ENCODE measurements at regions not wholly inside any gene's neighbourhood (a gene's known extent, or its start where the extent isn't known, plus 50 kb on each side); places are given as distances from the start of the nearest gene placed in this dataset.

DNA sequence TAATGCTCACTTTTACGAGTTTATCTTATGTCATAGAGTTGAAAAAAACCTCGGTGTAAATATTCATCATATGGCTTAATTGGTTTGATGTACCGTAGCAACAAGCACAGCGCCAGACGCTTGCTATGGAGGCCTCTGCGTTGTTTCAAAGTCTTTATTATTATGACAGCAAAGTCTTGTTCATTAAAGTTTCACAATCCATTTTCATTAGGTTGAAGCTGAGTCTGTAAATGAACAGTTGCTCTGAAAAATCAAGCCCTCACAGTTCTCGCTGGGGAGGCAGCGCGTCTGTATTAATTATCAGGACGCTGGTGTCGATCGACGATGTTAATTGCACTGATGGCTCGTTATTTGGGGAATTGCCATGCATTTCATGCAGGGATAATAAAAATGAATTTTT lies 185.6 kb downstream of the INSC start:
- Histone ChIP-seq H3K4me1 (ENCODE audit: control insufficient read depth in 2 of 2, insufficient read depth in 1 of 2, low read depth in 1 of 2, low read length in 2 of 2) (peaks cover 0 to 3% of the 10 kb centered on the region in 2 donors), H3K36me3 (replicated peaks in 1 of 2; ENCODE audit: control insufficient read depth in 2 of 2, insufficient read depth in 2 of 2, low read length in 2 of 2) (no peaks in the 10 kb centered on the region), H3K4me3 (ENCODE audit: low read length in 2 of 2) (no peak overlapping the region), H3K4me2 (ENCODE audit: insufficient read depth, low read length, poor library complexity, severe bottlenecking) (no peak overlapping the region), H2BK5ac (ENCODE audit: low read length) (no peak overlapping the region), H2AFZ (ENCODE audit: low read length) (no peak overlapping the region), H3K27me3 (ENCODE audit: control insufficient read depth in 3 of 3, insufficient read depth in 3 of 3, low read depth in 1 of 3, low read length in 3 of 3) (no peaks in the 10 kb centered on the region), H3K18ac (ENCODE audit: low read length) (no peak overlapping the region), H3K27ac (replicated peaks; ENCODE audit: low read length) (no peak overlapping the region), H4K8ac (ENCODE audit: low read depth, low read length) (no peak overlapping the region), H3K14ac (ENCODE audit: low read length) (no peak overlapping the region), H3K9me3 (replicated peaks in 1 of 2; ENCODE audit: control insufficient read depth in 2 of 2, insufficient read depth in 1 of 2, low read depth in 1 of 2, low read length in 2 of 2) (no peaks in the 10 kb centered on the region), H3K79me1 (ENCODE audit: low read depth, low read length) (no peaks in the 10 kb centered on the region), H2BK120ac (ENCODE audit: low read depth, low read length) (no peak overlapping the region), H4K91ac (ENCODE audit: low read depth, low read length, poor library complexity) (no peak overlapping the region), H3K23ac (ENCODE audit: low read depth, low read length, poor library complexity) (no peak overlapping the region), H2AK5ac (ENCODE audit: low read depth, low read length) (no peak overlapping the region), H2BK12ac (ENCODE audit: low read length) (no peak overlapping the region), H3K4ac (ENCODE audit: low read length) (no peak overlapping the region), H3K9ac (ENCODE audit: low read depth, low read length, poor library complexity) (no peak overlapping the region), H2BK15ac (ENCODE audit: low read length) (no peak overlapping the region)
- no peak for DNase-seq (ENCODE audit: low spot score)
- no CpG with 5 or more reads among the region's 14 CpGs for WGBS, 2 donors (ENCODE audit: extremely low coverage in 2 of 2, insufficient read length in 2 of 2, insufficient replicate concordance in 1 of 2)

DNA sequence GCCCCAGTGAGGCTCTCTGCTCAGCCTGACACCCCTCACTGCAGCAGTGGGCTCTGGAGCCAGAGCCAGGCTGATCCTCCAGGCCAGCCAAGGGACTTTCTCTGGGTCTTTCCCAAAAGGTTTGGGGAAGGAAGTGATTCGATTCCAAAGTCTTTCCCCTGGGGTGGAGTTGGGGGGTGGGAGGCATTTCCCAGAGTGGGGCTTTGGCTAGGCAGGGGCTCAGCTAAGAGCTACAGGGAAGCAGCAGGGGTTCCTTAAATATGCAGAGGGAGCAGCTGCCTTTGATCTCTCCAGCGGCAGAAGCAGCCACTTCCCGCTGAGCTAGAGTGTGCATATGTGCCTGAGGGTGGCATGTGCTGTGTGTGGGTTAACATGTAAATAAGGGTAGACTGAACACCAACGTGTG lies 192.9 kb downstream of the INSC start:
- Histone ChIP-seq H3K36me3 (replicated peaks in 1 of 2; ENCODE audit: control insufficient read depth in 2 of 2, insufficient read depth in 2 of 2, low read length in 2 of 2) (no peaks in the 10 kb centered on the region), H3K79me1 (ENCODE audit: low read depth, low read length) (no peaks in the 10 kb centered on the region), H3K4me3 (ENCODE audit: low read length in 2 of 2) (no peak overlapping the region), H2BK120ac (ENCODE audit: low read depth, low read length) (no peak overlapping the region), H3K9ac (ENCODE audit: low read depth, low read length, poor library complexity) (peak overlapping the region; percentile 44), H3K18ac (ENCODE audit: low read length) (no peak overlapping the region), H2BK12ac (ENCODE audit: low read length) (no peak overlapping the region), H3K23ac (ENCODE audit: low read depth, low read length, poor library complexity) (no peak overlapping the region), H2AFZ (ENCODE audit: low read length) (no peak overlapping the region), H4K91ac (ENCODE audit: low read depth, low read length, poor library complexity) (no peak overlapping the region), H3K4me2 (ENCODE audit: insufficient read depth, low read length, poor library complexity, severe bottlenecking) (no peak overlapping the region), H3K4ac (ENCODE audit: low read length) (no peak overlapping the region), H4K8ac (ENCODE audit: low read depth, low read length) (no peak overlapping the region), H3K4me1 (ENCODE audit: control insufficient read depth in 2 of 2, insufficient read depth in 1 of 2, low read depth in 1 of 2, low read length in 2 of 2) (no peaks in the 10 kb centered on the region), H2BK5ac (ENCODE audit: low read length) (no peak overlapping the region), H3K27ac (replicated peaks; ENCODE audit: low read length) (no peak overlapping the region), H3K27me3 (ENCODE audit: control insufficient read depth in 3 of 3, insufficient read depth in 3 of 3, low read depth in 1 of 3, low read length in 3 of 3) (no peaks in the 10 kb centered on the region), H2BK15ac (ENCODE audit: low read length) (no peak overlapping the region), H3K14ac (ENCODE audit: low read length) (no peak overlapping the region), H3K9me3 (replicated peaks in 1 of 2; ENCODE audit: control insufficient read depth in 2 of 2, insufficient read depth in 1 of 2, low read depth in 1 of 2, low read length in 2 of 2) (no peaks in the 10 kb centered on the region), H2AK5ac (ENCODE audit: low read depth, low read length) (no peak overlapping the region)
- WGBS, 2 donors (ENCODE audit: extremely low coverage in 2 of 2, insufficient read length in 2 of 2, insufficient replicate concordance in 1 of 2) = no CpG with 5 or more reads among the region's 4 CpGs
- DNase-seq (ENCODE audit: low spot score) = no peak

DNA sequence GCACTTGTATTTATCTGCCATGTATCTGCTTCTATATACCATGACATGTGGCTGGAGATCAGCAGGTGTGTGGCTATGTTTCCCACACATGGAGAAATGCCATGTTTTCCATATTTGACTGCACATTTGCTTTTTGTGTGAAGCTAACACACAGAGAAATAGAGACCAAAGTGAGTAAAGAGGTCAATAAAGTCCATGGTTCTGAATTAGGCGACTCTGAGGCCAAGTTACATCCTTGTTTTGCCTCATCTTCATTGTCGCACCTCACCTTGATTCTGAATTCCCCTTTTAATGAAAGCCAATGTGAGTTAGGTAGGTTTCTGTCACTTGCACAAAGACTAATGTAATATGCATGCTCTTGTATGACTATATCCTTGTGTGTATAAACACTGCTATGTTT lies 194.1 kb downstream of the INSC start:
- H3K4ac ChIP-seq (ENCODE audit: low read length) = no peak overlapping the region
- H3K23ac ChIP-seq (ENCODE audit: low read depth, low read length, poor library complexity) = no peak overlapping the region
- no peak for DNase-seq (ENCODE audit: low spot score)
- H4K8ac ChIP-seq (ENCODE audit: low read depth, low read length) = no peak overlapping the region
- no peaks in the 10 kb centered on the region for H3K36me3 ChIP-seq (replicated peaks in 1 of 2; ENCODE audit: control insufficient read depth in 2 of 2, insufficient read depth in 2 of 2, low read length in 2 of 2)
- no peak overlapping the region for H3K9ac ChIP-seq (ENCODE audit: low read depth, low read length, poor library complexity)
- H2BK5ac ChIP-seq (ENCODE audit: low read length) = no peak overlapping the region
- no peaks in the 10 kb centered on the region for H3K79me1 ChIP-seq (ENCODE audit: low read depth, low read length)
- no peaks in the 10 kb centered on the region for H3K27me3 ChIP-seq (ENCODE audit: control insufficient read depth in 3 of 3, insufficient read depth in 3 of 3, low read depth in 1 of 3, low read length in 3 of 3)
- no peak overlapping the region for H2BK12ac ChIP-seq (ENCODE audit: low read length)
- no peak overlapping the region for H4K91ac ChIP-seq (ENCODE audit: low read depth, low read length, poor library complexity)
- no peaks in the 10 kb centered on the region for H3K9me3 ChIP-seq (replicated peaks in 1 of 2; ENCODE audit: control insufficient read depth in 2 of 2, insufficient read depth in 1 of 2, low read depth in 1 of 2, low read length in 2 of 2)
- no peak overlapping the region for H3K27ac ChIP-seq (replicated peaks; ENCODE audit: low read length)
- H2AK5ac ChIP-seq (ENCODE audit: low read depth, low read length) = no peak overlapping the region
- H3K4me1 ChIP-seq (ENCODE audit: control insufficient read depth in 2 of 2, insufficient read depth in 1 of 2, low read depth in 1 of 2, low read length in 2 of 2) = no peaks in the 10 kb centered on the region
- H2BK120ac ChIP-seq (ENCODE audit: low read depth, low read length) = no peak overlapping the region
- no peak overlapping the region for H3K4me3 ChIP-seq (ENCODE audit: low read length in 2 of 2)
- no peak overlapping the region for H3K14ac ChIP-seq (ENCODE audit: low read length)
- no peak overlapping the region for H3K4me2 ChIP-seq (ENCODE audit: insufficient read depth, low read length, poor library complexity, severe bottlenecking)
- H2BK15ac ChIP-seq (ENCODE audit: low read length) = no peak overlapping the region
- H2AFZ ChIP-seq (ENCODE audit: low read length) = no peak overlapping the region
- no peak overlapping the region for H3K18ac ChIP-seq (ENCODE audit: low read length)
- WGBS, 2 donors (ENCODE audit: extremely low coverage in 2 of 2, insufficient read length in 2 of 2, insufficient replicate concordance in 1 of 2) = no CpG with 5 or more reads among the region's 2 CpGs

DNA sequence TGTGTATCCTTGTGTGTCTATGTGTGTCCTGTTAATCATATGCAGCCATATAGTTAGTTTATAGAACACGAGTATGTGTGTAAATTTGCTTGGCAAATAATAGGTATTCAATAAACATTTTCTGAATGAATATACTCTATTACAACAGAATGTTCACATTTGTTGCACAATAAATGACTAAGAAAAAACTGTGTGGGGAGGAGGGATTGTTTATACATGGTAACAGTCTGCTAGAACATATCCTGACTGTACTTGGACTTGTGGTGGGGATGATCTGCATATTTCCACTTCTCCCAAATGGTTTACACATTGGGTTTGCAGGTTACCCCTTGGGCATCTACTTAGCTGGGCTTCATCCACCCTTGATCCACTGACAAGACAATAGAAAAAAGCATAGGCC lies 194.6 kb downstream of the INSC start:
- Histone ChIP-seq H2BK120ac (ENCODE audit: low read depth, low read length) (no peak overlapping the region), H3K4me3 (ENCODE audit: low read length in 2 of 2) (no peak overlapping the region), H3K18ac (ENCODE audit: low read length) (no peak overlapping the region), H3K4me2 (ENCODE audit: insufficient read depth, low read length, poor library complexity, severe bottlenecking) (no peak overlapping the region), H2AFZ (ENCODE audit: low read length) (no peak overlapping the region), H3K36me3 (replicated peaks in 1 of 2; ENCODE audit: control insufficient read depth in 2 of 2, insufficient read depth in 2 of 2, low read length in 2 of 2) (no peaks in the 10 kb centered on the region), H3K14ac (ENCODE audit: low read length) (no peak overlapping the region), H3K4ac (ENCODE audit: low read length) (no peak overlapping the region), H3K4me1 (ENCODE audit: control insufficient read depth in 2 of 2, insufficient read depth in 1 of 2, low read depth in 1 of 2, low read length in 2 of 2) (no peaks in the 10 kb centered on the region), H2BK12ac (ENCODE audit: low read length) (no peak overlapping the region), H3K23ac (ENCODE audit: low read depth, low read length, poor library complexity) (no peak overlapping the region), H2AK5ac (ENCODE audit: low read depth, low read length) (no peak overlapping the region), H2BK15ac (ENCODE audit: low read length) (no peak overlapping the region), H3K79me1 (ENCODE audit: low read depth, low read length) (no peaks in the 10 kb centered on the region), H4K91ac (ENCODE audit: low read depth, low read length, poor library complexity) (no peak overlapping the region), H3K9me3 (replicated peaks in 1 of 2; ENCODE audit: control insufficient read depth in 2 of 2, insufficient read depth in 1 of 2, low read depth in 1 of 2, low read length in 2 of 2) (no peaks in the 10 kb centered on the region), H3K27ac (replicated peaks; ENCODE audit: low read length) (no peak overlapping the region), H3K9ac (ENCODE audit: low read depth, low read length, poor library complexity) (no peak overlapping the region), H4K8ac (ENCODE audit: low read depth, low read length) (no peak overlapping the region), H2BK5ac (ENCODE audit: low read length) (no peak overlapping the region), H3K27me3 (ENCODE audit: control insufficient read depth in 3 of 3, insufficient read depth in 3 of 3, low read depth in 1 of 3, low read length in 3 of 3) (no peaks in the 10 kb centered on the region)
- WGBS, 2 donors (ENCODE audit: extremely low coverage in 2 of 2, insufficient read length in 2 of 2, insufficient replicate concordance in 1 of 2) = no CpG with 5 or more reads among the region's 1 CpG
- DNase-seq (ENCODE audit: low spot score) = no peak

Measured in neuronal stem cell (in vitro differentiated cells).